H1 (cell line): ENCODE measurements at regions not wholly inside any gene's neighbourhood (a gene's known extent, or its start where the extent isn't known, plus 50 kb on each side); places are given as distances from the start of the nearest gene placed in this dataset.

Experiments used
- CTCF ChIA-PET: fragments of 300-600 bp; sonication (Branson Sonifier 250); formaldehyde crosslinking; loops from one replicate; lab custom pipeline; 2021; ENCODE audit not compliant: partially characterized antibody; lab: Charles Lee
- POLR2A ChIA-PET: fragments of 300-600 bp; sonication (Branson Sonifier 250); formaldehyde crosslinking; loops from one replicate; lab custom pipeline; 2021; ENCODE audit warnings: inconsistent platforms; ENCODE audit not compliant: partially characterized antibody; lab: Charles Lee
- DNase-seq, 2 experiments: peaks; one replicate each; pipeline versions ENCODE4 v3.0.0 to v3.0.0-alpha.2; 2010 to 2022; ENCODE audit warnings: low spot score in 2 of 2, low read depth in 1 of 2, mixed read lengths in 1 of 2
- FAIRE-seq: peaks from 2 replicates; lab custom pipeline; 2011; peaks lifted over from hg19 to GRCh38; lab: Jason Lieb, UNC
- H2AFZ ChIP-seq: 2 replicates; pipeline ENCODE4 v1.8.1; 2012; ENCODE audit warnings: low read length, inconsistent platforms
- H2AK5ac ChIP-seq: 2 replicates; pipeline ENCODE4 v1.6.1; 2013; ENCODE audit warnings: low read depth, low read length
- H2BK120ac ChIP-seq: replicated peaks from 2 replicates; pipeline ENCODE3; 2013; ENCODE audit warnings: low read depth, low read length, inconsistent platforms
- H2BK12ac ChIP-seq: 2 replicates; pipeline ENCODE4 v1.6.1; 2013; ENCODE audit warnings: low read depth, low read length
- H2BK15ac ChIP-seq: 2 replicates; pipeline ENCODE4 v1.6.1; 2013; ENCODE audit warnings: low read length
- H2BK20ac ChIP-seq: 2 replicates; pipeline ENCODE4 v1.6.1; 2013; ENCODE audit warnings: low read length
- H2BK5ac ChIP-seq: 2 replicates; pipeline ENCODE4 v1.6.1; 2013; ENCODE audit warnings: low read depth, low read length
- H3K14ac ChIP-seq: 2 replicates; pipeline ENCODE4 v1.6.1; 2013; ENCODE audit warnings: inconsistent platforms; ENCODE audit not compliant: insufficient read length
- H3K18ac ChIP-seq: 2 replicates; pipeline ENCODE4 v1.6.1; 2013; ENCODE audit warnings: low read length; ENCODE audit errors: extremely low read depth
- H3K23ac ChIP-seq: 2 replicates; pipeline ENCODE4 v1.6.1; 2013; ENCODE audit warnings: inconsistent platforms; ENCODE audit not compliant: insufficient read length
- H3K23me2 ChIP-seq: 2 replicates; pipeline ENCODE4 v1.6.1; 2013; ENCODE audit warnings: low read depth, low read length
- H3K27ac ChIP-seq: 2 replicates; pipeline ENCODE4 v1.6.1; 2011; ENCODE audit warnings: low read depth, low read length, inconsistent platforms
- H3K27me3 ChIP-seq, 4 experiments: replicated peaks in 1 of 4; 1 replicate in 1 of 4; 2 replicates in 3 of 4; pipeline versions ENCODE4 v1.6.1 to v1.8.1; 2011 to 2013; ENCODE audit warnings: low read length in 3 of 4, mild to moderate bottlenecking in 3 of 4, inconsistent platforms in 2 of 4, mixed read lengths in 2 of 4, moderate library complexity in 1 of 4; ENCODE audit not compliant: control insufficient read depth in 3 of 4, insufficient read depth in 3 of 4; ENCODE audit errors: extremely low read depth in 1 of 4
- H3K36me3 ChIP-seq, 4 experiments: 2 replicates each; pipeline versions ENCODE4 v1.6.1 to v1.8.1; 2011 to 2013; ENCODE audit warnings: mild to moderate bottlenecking in 4 of 4, low read length in 3 of 4, moderate library complexity in 2 of 4, control low read depth in 1 of 4, inconsistent platforms in 1 of 4; ENCODE audit not compliant: insufficient read depth in 4 of 4, control insufficient read depth in 2 of 4
- H3K4ac ChIP-seq: replicated peaks from 2 replicates; pipeline ENCODE3; 2013; ENCODE audit warnings: low read length, low read depth, mixed read lengths, inconsistent platforms; ENCODE audit not compliant: insufficient read length
- H3K4me1 ChIP-seq, 4 experiments: replicated peaks in 1 of 4; 1 replicate in 1 of 4; 2 replicates in 3 of 4; pipeline versions ENCODE4 v1.6.1 to v1.8.1; 2011 to 2013; ENCODE audit warnings: low read length in 3 of 4, inconsistent platforms in 2 of 4, mixed read lengths in 1 of 4; ENCODE audit not compliant: insufficient read depth in 4 of 4, control insufficient read depth in 3 of 4
- H3K4me2 ChIP-seq, 2 experiments: 2 replicates each; pipeline versions ENCODE4 v1.6.1 to v1.8.1; 2011 to 2013; ENCODE audit warnings: low read depth in 2 of 2, low read length in 2 of 2, control low read depth in 1 of 2, inconsistent platforms in 1 of 2, mild to moderate bottlenecking in 1 of 2; ENCODE audit not compliant: insufficient read depth in 1 of 2
- H3K4me3 ChIP-seq, 4 experiments: fragments of 200-600, 300-600 bp in 1 of 4; sonication (generic), shearing (Covaris generic), sonication (Bioruptor Twin) in 1 of 4; 2 replicates each; pipeline versions ENCODE4 v1.5.1 to v1.8.1; 2011 to 2016; ENCODE audit warnings: low read length in 4 of 4, low read depth in 3 of 4, control low read depth in 2 of 4, inconsistent platforms in 2 of 4, mild to moderate bottlenecking in 2 of 4, mixed read lengths in 1 of 4, moderate library complexity in 1 of 4; ENCODE audit not compliant: insufficient read depth in 2 of 4; ENCODE audit errors: extremely low read depth in 1 of 4
- H3K56ac ChIP-seq: replicated peaks from 2 replicates; pipeline ENCODE3; 2013; ENCODE audit warnings: low read depth, mild to moderate bottlenecking, mixed read lengths, low read length, inconsistent platforms; ENCODE audit not compliant: insufficient read length
- H3K79me1 ChIP-seq: 2 replicates; pipeline ENCODE4 v1.6.1; 2013; ENCODE audit warnings: low read depth, low read length, control low read depth
- H3K79me2 ChIP-seq, 2 experiments: 2 replicates each; pipeline versions ENCODE4 v1.6.1 to v1.8.1; 2012 to 2013; ENCODE audit warnings: low read length in 2 of 2, mild to moderate bottlenecking in 2 of 2, inconsistent platforms in 1 of 2; ENCODE audit not compliant: insufficient read depth in 2 of 2, control insufficient read depth in 1 of 2
- H3K9ac ChIP-seq, 4 experiments: replicated peaks in 1 of 4; 1 replicate in 1 of 4; 2 replicates in 3 of 4; pipeline versions ENCODE4 v1.6.1 to v1.8.1; 2011 to 2013; ENCODE audit warnings: low read depth in 3 of 4, low read length in 3 of 4, control low read depth in 2 of 4, mild to moderate bottlenecking in 2 of 4, moderate library complexity in 2 of 4, inconsistent platforms in 1 of 4; ENCODE audit errors: extremely low read depth in 1 of 4
- H3K9me3 ChIP-seq, 2 experiments: 2 replicates each; pipeline versions ENCODE4 v1.6.1 to v1.8.1; 2012 to 2013; ENCODE audit warnings: mild to moderate bottlenecking in 2 of 2, moderate library complexity in 2 of 2, control low read depth in 1 of 2, inconsistent platforms in 1 of 2, low read depth in 1 of 2, low read length in 1 of 2, mixed read lengths in 1 of 2; ENCODE audit not compliant: insufficient read depth in 2 of 2
- H4K20me1 ChIP-seq, 2 experiments: replicated peaks in 1 of 2; 2 replicates each; pipeline versions ENCODE3 to v1.8.1; 2011 to 2013; ENCODE audit warnings: inconsistent platforms in 2 of 2, low read length in 2 of 2, mild to moderate bottlenecking in 1 of 2; ENCODE audit not compliant: insufficient read depth in 2 of 2, control insufficient read depth in 1 of 2
- H4K5ac ChIP-seq: 2 replicates; pipeline ENCODE4 v1.6.1; 2013; ENCODE audit warnings: low read length, low read depth, mixed read lengths, inconsistent platforms; ENCODE audit not compliant: insufficient read length
- H4K8ac ChIP-seq: 2 replicates; pipeline ENCODE4 v1.8.0; 2013; ENCODE audit warnings: mild to moderate bottlenecking, moderate library complexity, low read length, inconsistent platforms; ENCODE audit not compliant: insufficient read depth; ENCODE audit errors: extremely low read depth
- H4K91ac ChIP-seq: replicated peaks from 2 replicates; pipeline ENCODE3; 2013; ENCODE audit warnings: low read length, mixed read lengths, inconsistent platforms; ENCODE audit not compliant: insufficient read length
- BRCA1 ChIP-seq: IDR thresholded peaks from 2 replicates; pipeline ENCODE4 v1.6.1; 2012; ENCODE audit warnings: low read depth, low read length, improper control_type of control experiment
- CEBPB ChIP-seq: IDR thresholded peaks from 2 replicates; pipeline ENCODE4 v1.6.1; 2012; ENCODE audit warnings: low read depth, low read length
- EP300 ChIP-seq, 2 experiments: IDR thresholded peaks; 1 replicate in 1 of 2; 2 replicates in 1 of 2; pipeline ENCODE4 v1.6.1; 2011 to 2012; ENCODE audit warnings: low read depth in 2 of 2, low read length in 2 of 2, mild to moderate bottlenecking in 2 of 2, borderline replicate concordance in 1 of 2, inconsistent platforms in 1 of 2, moderate library complexity in 1 of 2
- GTF2F1 ChIP-seq: IDR thresholded peaks from 2 replicates; pipeline ENCODE4 v1.6.1; 2012; ENCODE audit warnings: low read depth, low read length, improper control_type of control experiment, borderline replicate concordance
- HDAC6 ChIP-seq: IDR thresholded peaks from one replicate; pipeline ENCODE4 v1.7.1; 2012; ENCODE audit warnings: low read depth, mild to moderate bottlenecking, inconsistent platforms, low read length, moderate library complexity
- MAFK ChIP-seq: IDR thresholded peaks from 2 replicates; pipeline ENCODE4 v1.6.1; 2012; ENCODE audit warnings: low read depth, mild to moderate bottlenecking, improper control_type of control experiment, low read length
- PHF8 ChIP-seq: fragments of 200-600 bp; sonication (generic); conservative IDR thresholded peaks from 2 replicates; pipeline ENCODE4 v1.7.1; 2012; ENCODE audit warnings: low read depth, mild to moderate bottlenecking, inconsistent platforms, low read length, moderate library complexity
- RNF2 ChIP-seq: fragments of 200-900, 300-1000 bp; sonication (generic); IDR thresholded peaks from 2 replicates; pipeline ENCODE4 v1.7.1; 2016; ENCODE audit warnings: borderline replicate concordance, low read depth, mild to moderate bottlenecking, antibody characterized with exemption, low read length; ENCODE audit not compliant: poor library complexity, severe bottlenecking; ENCODE audit errors: missing control alignments
- SIX5 ChIP-seq: IDR thresholded peaks from 2 replicates; pipeline ENCODE4 v1.6.1; 2011; ENCODE audit warnings: mild to moderate bottlenecking, low read depth, low read length
- SP4 ChIP-seq: IDR thresholded peaks from 2 replicates; pipeline ENCODE4 v1.6.1; 2012; ENCODE audit warnings: low read length, inconsistent platforms
- TBP ChIP-seq: IDR thresholded peaks from 2 replicates; pipeline ENCODE4 v1.6.1; 2011; ENCODE audit warnings: low read depth, low read length, improper control_type of control experiment
- ZNF274 ChIP-seq: IDR thresholded peaks from 2 replicates; pipeline ENCODE4 v1.7.0; 2012; ENCODE audit warnings: low read length, borderline replicate concordance; ENCODE audit errors: extremely low read depth
- WGBS, 2 experiments: shearing (Covaris generic) in 1 of 2; methylation state at CpG; one replicate each; pipeline versions ENCODE4 v1.1.6 to v1.1.7; 2013 to 2015; ENCODE audit warnings: low lambda C conversion rate in 2 of 2, mixed read lengths in 2 of 2, inconsistent platforms in 1 of 2, low coverage in 1 of 2, missing lambda C conversion rate in 1 of 2; ENCODE audit not compliant: insufficient replicate concordance in 2 of 2, insufficient coverage in 1 of 2, insufficient read length in 1 of 2; ENCODE audit errors: extremely low coverage in 1 of 2, missing lambda C conversion rate in 1 of 2; 5-methylcytosine and 5-hydroxymethylcytosine counted together
- TF ChIP-seq, protein P1 (sequence below): IDR thresholded peaks from 2 replicates; pipeline ENCODE4 v1.6.1; 2012; ENCODE audit warnings: inconsistent platforms

- H2BK20ac ChIP-seq = no peak overlapping the region
- no peak overlapping the region for H3K18ac ChIP-seq
- H3K4ac ChIP-seq = no peak overlapping the region
- H3K9me3 ChIP-seq = no peaks in the 10 kb centered on the region
- H2BK15ac ChIP-seq = no peak overlapping the region
- no peaks in the 10 kb centered on the region for H4K20me1 ChIP-seq
- no peak overlapping the region for H2BK12ac ChIP-seq
- no peak overlapping the region for H3K4me2 ChIP-seq
- DNase-seq = no peak
- no peak overlapping the region for H2AFZ ChIP-seq
- ChIA-PET CTCF (no interaction called here), POLR2A (no interaction called here)
- TF ChIP-seq PHF8 (no peak), MAFK (no peak), TBP (no peak), BRCA1 (no peak), HDAC6 (no peak), ZNF274 (no peak), SIX5 (no peak), EP300 (IDR thresholded peaks at IDR 0.05; ENCODE audit: borderline replicate concordance in 1 of 2, low read depth in 2 of 2, low read length in 2 of 2) (no peak), RNF2 (no peak), SP4 (no peak), CEBPB (no peak), GTF2F1 (no peak)
- TF ChIP-seq, protein P1, sequence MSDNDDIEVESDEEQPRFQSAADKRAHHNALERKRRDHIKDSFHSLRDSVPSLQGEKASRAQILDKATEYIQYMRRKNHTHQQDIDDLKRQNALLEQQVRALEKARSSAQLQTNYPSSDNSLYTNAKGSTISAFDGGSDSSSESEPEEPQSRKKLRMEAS = no peak
- no peaks in the 10 kb centered on the region for H3K23me2 ChIP-seq
- no peak overlapping the region for H2BK5ac ChIP-seq
- H4K8ac ChIP-seq = no peak overlapping the region
- no peak for FAIRE-seq
- no peak overlapping the region for H3K23ac ChIP-seq
- no peaks in the 10 kb centered on the region for H3K27me3 ChIP-seq
- no peak overlapping the region for H3K56ac ChIP-seq
- H3K79me2 ChIP-seq = no peaks in the 10 kb centered on the region
- H2BK120ac ChIP-seq = no peak overlapping the region
- no peak overlapping the region for H3K27ac ChIP-seq
- no peaks in the 10 kb centered on the region for H3K36me3 ChIP-seq
- no peak overlapping the region for H3K4me3 ChIP-seq
- H3K9ac ChIP-seq = no peak overlapping the region
- H4K91ac ChIP-seq = no peak overlapping the region
- no peak overlapping the region for H2AK5ac ChIP-seq
- H4K5ac ChIP-seq = no peak overlapping the region
- WGBS, 2 experiments = 88% methylated on average over 3 of the region's 3 CpGs; no CpG with 5 or more reads in 1 of the 2 experiments
- H3K14ac ChIP-seq = no peak overlapping the region
- no peaks in the 10 kb centered on the region for H3K4me1 ChIP-seq
- no peaks in the 10 kb centered on the region for H3K79me1 ChIP-seq
Observed at GRCh38 chr4:125456075-125456474, 141.3 kb downstream of the FAT4 start.
